Activated CD4-positive, CD25-positive, alpha-beta regulatory T cell (primary cell): ENCODE measurements at regions not wholly inside any gene's neighbourhood (a gene's known extent, or its start where the extent isn't known, plus 50 kb on each side); places are given as distances from the start of the nearest gene placed in this dataset.

ENCODE experiments used
- DNase-seq, 4 experiments: peaks; one replicate each; lab custom pipeline; 2025; lab: John Stamatoyannopoulos, UW

GRCh38 chr20:63100174-63100925, 93.6 kb upstream of the BHLHE23 start:
- no peak for DNase-seq

DNA sequence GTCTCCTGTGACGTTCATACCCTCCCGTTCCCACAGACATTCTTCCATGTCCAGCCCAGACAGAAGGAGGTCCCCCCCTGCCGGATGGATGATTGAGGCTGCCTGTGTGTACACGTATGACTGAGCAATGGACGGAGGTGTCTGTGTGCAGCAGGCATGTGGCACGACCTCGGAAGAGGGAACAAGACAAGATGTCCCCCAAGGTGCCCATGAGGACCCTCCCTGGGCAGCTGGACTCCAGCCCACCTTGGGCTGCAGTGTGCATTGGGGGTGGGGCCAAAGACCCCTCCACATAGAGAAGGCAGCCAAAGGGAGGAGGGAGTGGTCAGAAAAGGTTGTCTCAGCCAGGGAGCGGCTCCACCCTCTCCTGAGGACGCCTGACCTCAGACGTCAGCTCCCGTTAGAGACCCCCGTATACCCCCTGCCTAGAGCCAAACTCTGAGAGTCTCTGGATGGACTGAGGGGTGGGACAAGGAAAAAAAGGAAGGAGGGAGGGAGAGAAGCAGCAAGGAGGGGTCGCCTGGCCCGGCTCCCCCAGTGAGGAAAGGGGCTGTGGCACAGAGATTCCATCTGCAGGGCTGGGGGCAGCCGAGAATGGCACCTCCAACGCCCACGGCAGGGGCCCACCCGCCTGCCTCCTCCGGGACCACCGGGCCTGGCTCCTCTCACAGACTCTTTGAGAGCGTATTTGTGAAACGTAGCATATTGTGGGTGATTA, 92.9 kb upstream of the BHLHE23 start:
- DNase-seq = no peak

- DNase-seq = no peak
Measured at GRCh38 chr20:63098195-63098810, 91.5 kb upstream of the BHLHE23 start.

DNA sequence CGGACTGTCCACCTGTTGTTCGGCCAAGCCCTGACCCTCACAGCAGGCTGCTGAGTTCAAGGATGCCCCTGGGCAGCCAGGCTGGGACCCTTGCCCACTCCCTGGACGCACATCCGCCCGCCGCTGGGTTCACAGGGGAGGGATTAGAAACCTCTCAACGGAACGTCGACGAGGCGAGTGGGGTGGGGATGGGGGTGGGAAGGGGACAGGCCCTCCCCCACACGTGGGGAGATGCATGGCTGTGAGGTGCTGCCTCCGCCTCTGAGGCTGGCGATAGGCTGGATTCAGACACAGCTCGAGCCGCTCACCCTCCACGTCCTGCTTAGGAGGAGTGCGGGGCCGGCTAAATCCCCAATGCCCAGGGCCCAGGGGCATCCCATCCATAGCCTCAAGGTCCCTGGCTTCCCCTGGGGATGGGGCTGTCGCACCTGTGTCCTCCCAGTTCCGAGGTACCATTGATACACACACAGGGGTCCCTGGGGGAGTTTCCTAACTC, 90.6 kb upstream of the BHLHE23 start:
- DNase-seq = no peak

DNA sequence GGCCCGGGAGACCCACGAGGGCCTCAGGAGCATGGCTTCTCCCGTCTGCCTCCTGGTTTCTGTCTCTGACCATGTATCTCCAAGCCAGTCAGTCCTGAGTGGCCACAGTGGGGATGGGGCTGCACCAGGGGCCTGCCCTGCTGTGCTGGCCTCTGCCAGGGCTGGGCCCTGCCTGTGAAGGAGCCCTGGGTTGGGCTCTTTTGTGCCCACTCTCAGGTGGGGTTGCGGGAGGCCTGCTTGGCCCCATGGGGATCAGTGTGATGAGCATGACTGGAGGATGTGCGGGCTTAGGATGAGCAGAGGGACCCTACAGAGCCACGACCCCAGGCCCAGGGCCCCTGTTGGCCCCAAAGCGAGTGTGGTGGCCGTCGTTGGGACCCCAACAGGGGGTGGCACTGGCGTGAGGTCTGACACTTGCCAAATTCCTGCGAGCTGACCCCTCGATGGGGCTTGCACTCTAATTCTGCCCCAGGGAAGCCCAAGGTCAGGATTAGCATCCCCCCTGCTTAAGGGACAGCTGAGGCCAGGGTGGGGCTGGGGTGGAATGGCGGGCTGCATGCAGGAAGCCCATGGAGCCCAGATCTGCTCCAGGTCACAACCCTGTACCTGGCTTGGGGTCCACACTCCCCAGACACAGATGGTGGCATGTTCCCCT, 90.0 kb upstream of the BHLHE23 start:
- no peak for DNase-seq

GRCh38 chr20:63095718-63096654, 89.2 kb upstream of the BHLHE23 start:
- DNase-seq = no peak

- no peak for DNase-seq
Measured at GRCh38 chr20:63094767-63095499, 88.2 kb upstream of the BHLHE23 start.

DNA sequence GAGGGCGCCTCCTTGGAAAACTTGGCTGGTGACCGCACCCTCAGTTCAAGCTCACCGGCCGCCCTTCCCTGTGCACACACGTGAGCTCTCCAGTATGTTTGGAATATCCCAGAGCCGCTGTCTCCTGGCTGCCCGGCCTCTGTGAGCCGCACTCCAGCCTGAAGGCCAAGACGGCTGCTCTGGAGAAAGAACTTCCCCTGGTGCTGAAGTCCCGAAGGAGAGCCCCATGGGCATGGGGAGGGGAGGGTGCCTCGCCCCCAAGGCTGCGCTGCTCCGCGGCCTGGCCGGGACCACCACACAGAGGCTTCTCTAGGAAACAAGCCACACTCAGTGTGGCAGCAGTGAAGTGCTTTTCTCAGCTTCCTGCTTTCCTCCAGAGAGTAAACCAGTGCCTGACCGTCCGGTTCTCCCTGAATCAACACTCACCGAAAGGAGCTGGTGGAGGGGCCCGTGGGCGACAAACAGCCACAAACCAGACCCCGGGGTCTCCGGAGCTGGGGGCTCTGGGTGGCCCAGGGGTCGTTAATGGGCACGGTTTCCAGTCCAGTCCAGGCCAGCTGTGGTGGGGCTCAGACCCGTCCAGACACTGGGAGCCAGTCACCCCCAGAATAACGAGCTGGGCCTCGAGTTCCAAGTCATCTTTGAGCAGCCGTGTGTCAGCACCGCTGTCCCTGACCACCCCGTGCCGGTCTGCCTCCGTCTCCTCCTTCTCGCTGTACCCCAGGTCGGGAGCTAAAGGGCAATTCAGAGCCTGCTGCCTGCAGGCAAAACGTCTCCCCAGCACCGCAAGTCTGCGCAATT, 87.4 kb upstream of the BHLHE23 start:
- no peak for DNase-seq

DNA sequence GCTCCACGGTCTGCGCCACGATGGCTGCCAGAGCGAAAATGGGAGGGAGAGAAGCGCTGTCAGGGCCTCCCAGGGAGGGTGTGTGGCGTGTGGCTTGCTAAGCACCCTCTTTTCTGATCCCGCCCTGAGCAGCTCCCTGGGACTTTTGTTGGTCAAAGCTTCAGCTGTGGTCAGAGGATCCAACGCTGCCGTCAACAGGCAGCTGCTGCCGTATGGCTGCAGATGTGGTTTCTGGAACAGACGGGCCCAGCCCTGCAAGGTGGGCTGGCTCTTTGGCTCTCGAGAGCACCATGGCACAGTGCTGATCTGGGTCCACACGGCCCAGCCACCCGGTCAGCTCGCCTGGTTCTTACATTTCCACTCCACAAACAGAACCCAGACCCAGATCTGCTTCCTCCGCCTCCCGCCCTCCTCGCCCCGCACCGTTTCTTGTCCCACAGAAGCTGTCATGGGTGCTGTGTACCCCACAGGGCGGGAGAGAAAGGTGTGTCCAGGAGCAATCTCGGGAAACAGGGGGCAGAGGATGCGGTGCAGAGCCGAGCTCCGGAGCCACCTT, 86.0 kb upstream of the BHLHE23 start:
- no peak for DNase-seq

GRCh38 chr20:63091901-63092659, 85.3 kb upstream of the BHLHE23 start:
- no peak for DNase-seq

DNA sequence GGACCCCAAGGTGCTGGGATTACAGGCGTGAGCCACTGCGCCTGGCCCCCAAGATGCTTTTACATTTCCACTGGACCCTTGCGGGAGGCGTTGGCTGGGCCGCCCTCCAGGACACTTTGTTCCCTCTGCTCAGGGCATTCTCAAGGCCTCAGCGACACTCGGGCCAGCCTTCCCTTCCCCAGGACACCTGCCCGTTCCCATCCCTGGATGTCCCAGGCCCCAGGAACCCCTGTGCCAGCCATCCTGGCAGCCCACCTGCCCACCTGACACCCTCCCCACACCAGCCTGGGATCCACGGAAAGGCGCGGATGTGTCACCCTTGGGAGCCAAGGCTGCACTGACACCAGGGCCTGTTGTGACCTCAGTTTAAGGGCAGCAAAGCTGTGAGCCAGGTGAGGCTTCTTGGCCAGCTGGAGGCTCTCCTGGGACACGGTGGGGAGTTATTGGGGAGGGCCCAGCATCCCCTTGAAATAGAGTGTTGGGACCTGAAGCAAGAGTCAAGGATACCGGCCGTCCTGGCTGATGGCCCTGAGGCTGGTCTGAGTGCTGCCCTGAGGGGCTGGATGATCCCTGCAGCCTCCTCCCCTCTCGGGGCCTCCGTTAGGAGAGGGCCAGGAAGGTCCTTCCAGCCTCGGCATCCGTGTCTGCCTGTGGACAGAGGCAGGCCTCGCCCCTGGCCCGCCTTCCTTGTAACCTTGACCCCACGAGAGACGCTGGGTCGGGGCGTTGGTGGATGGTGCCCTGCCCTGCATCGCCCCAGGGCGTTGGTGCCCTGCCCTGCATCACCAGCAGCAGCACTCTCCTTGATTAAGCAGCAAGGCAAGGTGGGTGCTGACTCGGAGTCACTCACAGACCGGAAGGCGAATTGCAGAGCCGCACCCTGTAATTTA, 84.2 kb upstream of the BHLHE23 start:
- DNase-seq = no peak

GRCh38 chr20:63090052-63090451, 83.3 kb upstream of the BHLHE23 start:
- no peak for DNase-seq

DNA sequence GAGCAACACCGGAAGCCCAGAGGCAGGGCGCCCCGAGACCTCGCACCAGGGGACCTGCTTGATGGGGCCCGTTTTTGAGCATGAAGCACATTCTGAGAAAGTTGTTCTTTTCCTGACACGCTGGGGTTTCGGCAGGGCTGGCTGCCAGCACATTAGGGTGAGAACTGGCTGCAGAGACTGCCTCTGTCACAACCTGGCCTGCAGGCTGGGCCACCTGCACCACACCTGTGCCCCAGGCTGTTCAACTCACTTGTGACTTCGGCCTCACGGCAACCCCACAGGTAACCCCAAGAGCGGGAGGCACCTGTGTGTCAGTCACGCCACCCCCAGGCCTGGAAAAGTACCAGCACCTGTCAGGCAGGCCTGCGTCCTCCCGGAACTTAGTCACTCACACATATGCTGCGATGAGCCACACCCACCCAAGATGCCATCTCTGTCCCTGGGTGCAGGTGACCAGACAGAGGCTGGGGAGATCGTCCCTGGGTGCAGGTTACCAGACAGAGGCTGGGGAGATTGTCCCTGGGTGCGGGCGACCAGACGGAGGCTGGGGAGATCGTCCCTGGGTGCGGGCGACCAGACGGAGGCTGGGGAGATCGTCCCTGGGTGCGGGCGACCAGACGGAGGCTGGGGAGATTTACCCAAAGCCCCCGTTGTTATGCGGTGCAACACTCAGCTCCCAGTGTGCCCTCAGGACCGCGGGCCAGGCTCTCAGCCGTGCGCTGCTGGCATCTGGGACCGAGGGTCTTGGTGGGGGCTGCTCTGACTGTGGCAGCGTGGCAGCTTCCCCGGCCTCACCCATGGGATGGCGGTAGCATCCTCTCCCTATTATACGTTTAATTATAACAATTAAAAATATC, 82.5 kb upstream of the BHLHE23 start:
- no peak for DNase-seq

GRCh38 chr20:63087872-63088680, 81.3 kb upstream of the BHLHE23 start:
- no peak for DNase-seq

- no peak for DNase-seq
Measured at GRCh38 chr20:63087236-63087871, 80.6 kb upstream of the BHLHE23 start.
